ENCODE measurements at regions not wholly inside any gene's neighbourhood (a gene's known extent, or its start where the extent isn't known, plus 50 kb on each side); places are given as distances from the start of the nearest gene placed in this dataset.
A peak's percentile ranks its signal among the peaks of the same experiment; 100 is the strongest.

DNA sequence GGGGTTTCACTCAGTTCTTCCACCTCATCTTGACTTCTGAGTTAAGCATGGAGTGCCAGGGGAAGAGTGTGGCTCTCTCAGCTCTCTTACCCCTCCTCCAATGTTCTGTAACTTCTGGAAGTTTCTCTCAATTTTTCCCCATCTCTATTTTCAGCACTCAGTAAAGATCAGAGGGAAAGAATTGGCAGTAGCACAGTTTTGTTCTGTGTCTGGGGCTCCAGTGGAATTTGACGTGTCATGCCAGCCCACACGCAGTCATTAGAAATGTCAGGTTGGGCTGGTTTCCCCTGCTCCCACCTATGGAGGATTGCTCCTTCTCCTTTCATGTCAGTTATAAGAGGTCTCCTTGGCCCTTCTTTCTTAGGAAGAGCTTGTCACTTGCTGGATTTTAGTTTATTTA, 104.6 kb upstream of the COL3A1 start:
- Mint-ChIP-seq H3K36me3 (ENCODE audit: unreplicated experiment) (peaks cover 11% of the 10 kb centered on the region), H3K4me1 (ENCODE audit: unreplicated experiment) (peaks cover 12% of the 10 kb centered on the region), H3K4me3 (ENCODE audit: unreplicated experiment) (no peak overlapping the region), H3K27me3 (ENCODE audit: unreplicated experiment) (no peaks in the 10 kb centered on the region), H3K27ac (ENCODE audit: unreplicated experiment) (peak overlapping the region; percentile 35), H3K9me3 (ENCODE audit: unreplicated experiment) (peaks cover 22% of the 10 kb centered on the region)
- DNase-seq (ENCODE audit: extremely low spot score, unreplicated experiment), result no peak
- TF ChIP-seq, protein P1, sequence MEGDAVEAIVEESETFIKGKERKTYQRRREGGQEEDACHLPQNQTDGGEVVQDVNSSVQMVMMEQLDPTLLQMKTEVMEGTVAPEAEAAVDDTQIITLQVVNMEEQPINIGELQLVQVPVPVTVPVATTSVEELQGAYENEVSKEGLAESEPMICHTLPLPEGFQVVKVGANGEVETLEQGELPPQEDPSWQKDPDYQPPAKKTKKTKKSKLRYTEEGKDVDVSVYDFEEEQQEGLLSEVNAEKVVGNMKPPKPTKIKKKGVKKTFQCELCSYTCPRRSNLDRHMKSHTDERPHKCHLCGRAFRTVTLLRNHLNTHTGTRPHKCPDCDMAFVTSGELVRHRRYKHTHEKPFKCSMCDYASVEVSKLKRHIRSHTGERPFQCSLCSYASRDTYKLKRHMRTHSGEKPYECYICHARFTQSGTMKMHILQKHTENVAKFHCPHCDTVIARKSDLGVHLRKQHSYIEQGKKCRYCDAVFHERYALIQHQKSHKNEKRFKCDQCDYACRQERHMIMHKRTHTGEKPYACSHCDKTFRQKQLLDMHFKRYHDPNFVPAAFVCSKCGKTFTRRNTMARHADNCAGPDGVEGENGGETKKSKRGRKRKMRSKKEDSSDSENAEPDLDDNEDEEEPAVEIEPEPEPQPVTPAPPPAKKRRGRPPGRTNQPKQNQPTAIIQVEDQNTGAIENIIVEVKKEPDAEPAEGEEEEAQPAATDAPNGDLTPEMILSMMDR (IDR thresholded peaks at IDR 0.05), result no peak

DNA sequence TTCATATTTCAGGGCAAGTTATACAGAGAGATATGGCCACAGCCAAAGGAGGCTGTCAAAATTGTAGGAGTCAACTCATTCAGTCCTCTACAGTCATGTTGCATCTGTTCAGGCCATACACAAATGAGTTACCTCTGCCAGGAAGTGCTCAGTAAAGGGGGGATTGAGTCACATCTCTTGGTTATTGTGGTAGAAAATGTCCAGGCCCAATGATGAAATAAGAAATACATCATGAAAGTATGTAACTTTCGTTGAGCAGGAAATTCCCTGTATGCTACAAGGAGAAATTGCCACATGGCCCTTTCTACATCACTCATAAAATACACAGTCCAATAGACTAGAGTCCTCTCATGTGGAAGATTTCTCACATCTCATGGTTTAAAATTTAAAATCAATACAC, 103.9 kb upstream of the COL3A1 start:
- Mint-ChIP-seq H3K36me3 (ENCODE audit: unreplicated experiment) (peaks cover 8% of the 10 kb centered on the region), H3K4me1 (ENCODE audit: unreplicated experiment) (peaks cover 12% of the 10 kb centered on the region), H3K4me3 (ENCODE audit: unreplicated experiment) (no peak overlapping the region), H3K9me3 (ENCODE audit: unreplicated experiment) (peaks cover 15% of the 10 kb centered on the region), H3K27me3 (ENCODE audit: unreplicated experiment) (no peaks in the 10 kb centered on the region), H3K27ac (ENCODE audit: unreplicated experiment) (no peak overlapping the region)
- TF ChIP-seq, protein P1 (IDR thresholded peaks at IDR 0.05), result no peak
- DNase-seq (ENCODE audit: extremely low spot score, unreplicated experiment), result no peak

DNA sequence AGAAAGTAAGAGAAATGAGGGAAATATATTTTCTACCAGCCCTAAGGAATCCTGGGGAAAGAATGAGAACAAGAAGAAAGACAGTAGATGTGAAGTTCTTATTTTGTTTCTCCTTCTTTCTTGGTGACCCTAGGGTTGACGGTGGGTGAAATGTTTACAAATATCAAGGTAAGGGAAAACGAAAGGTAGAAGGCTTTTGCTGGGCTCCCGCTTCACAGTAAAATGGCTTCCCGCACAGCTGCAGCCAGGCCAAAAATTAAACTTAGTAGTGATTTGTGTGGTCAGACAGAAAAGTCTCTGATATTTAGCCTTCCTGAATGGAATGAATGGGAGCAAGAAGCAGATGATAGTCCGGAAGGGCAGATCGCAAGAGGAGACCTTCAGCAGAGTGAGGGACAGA, 99.1 kb upstream of the COL3A1 start:
- Mint-ChIP-seq H3K36me3 (ENCODE audit: unreplicated experiment) (no peaks in the 10 kb centered on the region), H3K27me3 (ENCODE audit: unreplicated experiment) (no peaks in the 10 kb centered on the region), H3K4me1 (ENCODE audit: unreplicated experiment) (peaks cover 15% of the 10 kb centered on the region), H3K27ac (ENCODE audit: unreplicated experiment) (no peak overlapping the region), H3K4me3 (ENCODE audit: unreplicated experiment) (no peak overlapping the region), H3K9me3 (ENCODE audit: unreplicated experiment) (no peaks in the 10 kb centered on the region)
- TF ChIP-seq, protein P1 (IDR thresholded peaks at IDR 0.05), result no peak
- no peak for DNase-seq (ENCODE audit: extremely low spot score, unreplicated experiment)

- Mint-ChIP-seq H3K4me1 (ENCODE audit: unreplicated experiment) (peaks cover 28% of the 10 kb centered on the region), H3K36me3 (ENCODE audit: unreplicated experiment) (peaks cover 4% of the 10 kb centered on the region), H3K27me3 (ENCODE audit: unreplicated experiment) (no peaks in the 10 kb centered on the region), H3K27ac (ENCODE audit: unreplicated experiment) (no peak overlapping the region), H3K4me3 (ENCODE audit: unreplicated experiment) (no peak overlapping the region), H3K9me3 (ENCODE audit: unreplicated experiment) (peaks cover 19% of the 10 kb centered on the region)
- DNase-seq (ENCODE audit: extremely low spot score, unreplicated experiment), result no peak
- TF ChIP-seq, protein P1 (IDR thresholded peaks at IDR 0.05), result no peak
Observed at GRCh38 chr2:188878716-188879115, 95.5 kb upstream of the COL3A1 start.

DNA sequence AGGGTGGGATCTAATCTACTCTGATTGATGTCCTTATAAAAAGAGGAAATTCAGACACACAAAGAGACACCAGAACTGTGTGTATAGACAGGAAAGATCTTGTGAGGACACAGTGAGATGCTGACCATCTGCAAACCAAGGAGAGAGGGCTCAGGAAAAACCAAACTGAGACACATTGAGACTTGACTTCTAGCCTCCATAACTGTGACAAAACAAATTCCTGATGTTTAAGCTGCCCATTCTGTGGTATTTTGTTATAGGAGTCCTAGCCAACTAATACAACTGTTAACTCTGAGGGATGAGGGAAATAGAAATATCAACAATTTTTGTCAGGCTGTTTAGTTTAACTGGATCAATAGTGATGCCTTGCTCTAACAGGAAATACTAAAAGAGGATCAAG, 93.4 kb upstream of the COL3A1 start:
- Mint-ChIP-seq H3K9me3 (ENCODE audit: unreplicated experiment) (peaks cover 19% of the 10 kb centered on the region), H3K27me3 (ENCODE audit: unreplicated experiment) (no peaks in the 10 kb centered on the region), H3K36me3 (ENCODE audit: unreplicated experiment) (peaks cover 4% of the 10 kb centered on the region), H3K27ac (ENCODE audit: unreplicated experiment) (peak overlapping the region; percentile 47), H3K4me3 (ENCODE audit: unreplicated experiment) (no peak overlapping the region), H3K4me1 (ENCODE audit: unreplicated experiment) (peaks cover 36% of the 10 kb centered on the region)
- DNase-seq (ENCODE audit: extremely low spot score, unreplicated experiment), result no peak
- TF ChIP-seq, protein P1 (IDR thresholded peaks at IDR 0.05), result no peak

Measured in osteocyte (in vitro differentiated cells).